ENCODE measurements at regions not wholly inside any gene's neighbourhood (a gene's known extent, or its start where the extent isn't known, plus 50 kb on each side); places are given as distances from the start of the nearest gene placed in this dataset.

GRCh38 chr4:43244688-43245382, 352.3 kb downstream of the GRXCR1 start:
- no peak for TF ChIP-seq CTCF (IDR thresholded peaks at IDR 0.05)
- TF ChIP-seq POLR2A (IDR thresholded peaks at IDR 0.05) = no peak

All from adrenal gland (tissue), 5 donors.